ENCODE measurements at regions not wholly inside any gene's neighbourhood (a gene's known extent, or its start where the extent isn't known, plus 50 kb on each side); places are given as distances from the start of the nearest gene placed in this dataset.

DNA sequence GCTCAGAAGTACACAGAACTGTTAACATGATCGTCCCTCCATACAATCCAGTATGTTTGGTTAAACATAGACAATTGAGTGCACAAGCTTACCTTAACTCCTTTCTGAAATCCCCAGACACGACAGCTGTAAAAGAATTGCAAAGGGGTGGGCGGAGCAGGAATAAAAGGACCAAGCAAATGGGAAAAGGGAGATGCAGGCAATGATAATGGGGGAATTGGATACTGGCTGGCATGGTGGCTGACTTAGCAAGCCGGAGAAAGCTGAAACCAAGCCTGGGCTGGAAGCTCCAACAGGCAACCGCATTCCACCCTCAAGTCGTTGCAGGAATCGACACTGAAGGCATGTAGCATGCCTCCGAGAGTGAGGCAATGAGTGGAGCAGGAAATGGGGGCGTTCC is 96.8 kb upstream of the TMEM132C start:
- TF ChIP-seq POLR2A (IDR thresholded peaks at IDR 0.05): no peak
- TF ChIP-seq, protein P1, sequence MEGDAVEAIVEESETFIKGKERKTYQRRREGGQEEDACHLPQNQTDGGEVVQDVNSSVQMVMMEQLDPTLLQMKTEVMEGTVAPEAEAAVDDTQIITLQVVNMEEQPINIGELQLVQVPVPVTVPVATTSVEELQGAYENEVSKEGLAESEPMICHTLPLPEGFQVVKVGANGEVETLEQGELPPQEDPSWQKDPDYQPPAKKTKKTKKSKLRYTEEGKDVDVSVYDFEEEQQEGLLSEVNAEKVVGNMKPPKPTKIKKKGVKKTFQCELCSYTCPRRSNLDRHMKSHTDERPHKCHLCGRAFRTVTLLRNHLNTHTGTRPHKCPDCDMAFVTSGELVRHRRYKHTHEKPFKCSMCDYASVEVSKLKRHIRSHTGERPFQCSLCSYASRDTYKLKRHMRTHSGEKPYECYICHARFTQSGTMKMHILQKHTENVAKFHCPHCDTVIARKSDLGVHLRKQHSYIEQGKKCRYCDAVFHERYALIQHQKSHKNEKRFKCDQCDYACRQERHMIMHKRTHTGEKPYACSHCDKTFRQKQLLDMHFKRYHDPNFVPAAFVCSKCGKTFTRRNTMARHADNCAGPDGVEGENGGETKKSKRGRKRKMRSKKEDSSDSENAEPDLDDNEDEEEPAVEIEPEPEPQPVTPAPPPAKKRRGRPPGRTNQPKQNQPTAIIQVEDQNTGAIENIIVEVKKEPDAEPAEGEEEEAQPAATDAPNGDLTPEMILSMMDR (IDR thresholded peaks at IDR 0.05): no peak
